ENCODE measurements at regions not wholly inside any gene's neighbourhood (a gene's known extent, or its start where the extent isn't known, plus 50 kb on each side); places are given as distances from the start of the nearest gene placed in this dataset.

DNA sequence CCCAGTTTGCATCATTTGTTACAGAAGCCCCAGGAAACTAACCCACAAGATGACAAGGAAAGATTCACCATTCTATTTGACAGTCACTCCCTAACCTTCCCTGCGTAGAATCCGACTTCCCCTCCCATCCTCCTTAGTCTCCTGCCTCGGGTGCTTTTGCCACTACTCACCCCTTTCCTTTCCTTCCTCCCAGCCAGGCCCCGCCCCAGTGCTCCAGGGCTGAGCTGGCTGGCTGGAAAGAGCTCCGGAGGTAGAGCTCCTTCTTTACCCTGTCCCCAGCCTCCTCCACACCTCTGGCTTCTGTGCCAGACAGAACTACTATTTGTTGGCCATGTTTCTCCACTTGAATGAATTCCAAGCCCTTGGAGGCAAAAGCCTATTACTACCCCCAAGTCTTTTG is 317.6 kb upstream of the NCKAP5 start:
- TF ChIP-seq, protein P1, sequence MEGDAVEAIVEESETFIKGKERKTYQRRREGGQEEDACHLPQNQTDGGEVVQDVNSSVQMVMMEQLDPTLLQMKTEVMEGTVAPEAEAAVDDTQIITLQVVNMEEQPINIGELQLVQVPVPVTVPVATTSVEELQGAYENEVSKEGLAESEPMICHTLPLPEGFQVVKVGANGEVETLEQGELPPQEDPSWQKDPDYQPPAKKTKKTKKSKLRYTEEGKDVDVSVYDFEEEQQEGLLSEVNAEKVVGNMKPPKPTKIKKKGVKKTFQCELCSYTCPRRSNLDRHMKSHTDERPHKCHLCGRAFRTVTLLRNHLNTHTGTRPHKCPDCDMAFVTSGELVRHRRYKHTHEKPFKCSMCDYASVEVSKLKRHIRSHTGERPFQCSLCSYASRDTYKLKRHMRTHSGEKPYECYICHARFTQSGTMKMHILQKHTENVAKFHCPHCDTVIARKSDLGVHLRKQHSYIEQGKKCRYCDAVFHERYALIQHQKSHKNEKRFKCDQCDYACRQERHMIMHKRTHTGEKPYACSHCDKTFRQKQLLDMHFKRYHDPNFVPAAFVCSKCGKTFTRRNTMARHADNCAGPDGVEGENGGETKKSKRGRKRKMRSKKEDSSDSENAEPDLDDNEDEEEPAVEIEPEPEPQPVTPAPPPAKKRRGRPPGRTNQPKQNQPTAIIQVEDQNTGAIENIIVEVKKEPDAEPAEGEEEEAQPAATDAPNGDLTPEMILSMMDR (IDR thresholded peaks at IDR 0.05) = no peak
- no peak for TF ChIP-seq POLR2A (IDR thresholded peaks at IDR 0.05)
- Histone ChIP-seq H3K9me3 (no peaks in the 10 kb centered on the region), H3K27me3 (no peaks in the 10 kb centered on the region), H3K4me1 (no peaks in the 10 kb centered on the region), H3K27ac (no peak overlapping the region), H3K4me3 (no peak overlapping the region), H3K36me3 (no peaks in the 10 kb centered on the region)
- intact Hi-C loops (cut with DNase I) = no loop called here
- 41% methylated on average over 4 of the region's 5 CpGs for WGBS (ENCODE audit: insufficient coverage, low coverage, low lambda C conversion rate, missing lambda C conversion rate)
- ATAC-seq (no peak), DNase-seq (no peak)

DNA sequence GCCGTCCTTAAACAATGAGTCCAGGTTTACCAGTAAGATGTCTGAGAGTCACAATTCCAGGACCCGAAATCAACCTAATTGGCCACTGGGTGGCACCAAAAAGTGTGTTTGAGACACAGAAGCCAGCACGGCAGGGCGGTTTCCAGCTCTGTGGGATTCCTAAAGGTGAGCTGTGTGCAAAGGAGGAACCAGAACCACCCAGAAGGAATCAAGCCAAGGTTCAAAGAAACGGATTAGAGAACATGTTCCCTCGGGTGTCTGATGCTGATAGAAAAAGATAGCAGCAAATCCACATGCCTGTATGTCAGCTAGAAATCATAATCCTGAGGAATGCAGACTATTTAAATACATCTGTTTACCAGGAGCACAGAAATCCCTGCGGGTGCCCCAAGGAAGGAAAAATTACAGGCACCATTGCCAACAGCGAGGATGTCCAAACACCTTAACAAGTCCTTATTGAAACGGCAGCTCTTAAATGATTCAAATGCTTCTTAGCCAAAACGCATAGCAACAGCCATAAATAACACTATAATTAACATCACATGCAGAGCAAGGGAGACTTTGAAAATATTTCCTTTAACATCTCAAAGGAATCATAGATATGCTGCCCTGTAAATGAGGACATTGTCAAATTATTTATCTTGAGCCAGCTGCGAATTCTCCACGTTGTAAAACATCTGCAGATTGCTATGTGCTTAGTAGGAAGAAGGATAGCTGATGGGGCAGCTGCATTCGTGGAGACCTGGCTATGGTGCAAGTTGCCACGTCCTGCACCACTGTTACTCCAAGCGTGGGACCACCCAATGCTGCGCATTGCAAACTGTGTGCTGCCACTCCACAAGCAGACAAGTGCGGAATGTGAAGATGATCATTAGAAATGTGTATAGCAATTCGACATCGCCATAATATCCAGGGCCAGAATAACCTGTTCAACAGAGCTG is 318.7 kb upstream of the NCKAP5 start:
- H3K27me3 ChIP-seq = no peaks in the 10 kb centered on the region
- H3K4me3 ChIP-seq = no peak overlapping the region
- H3K36me3 ChIP-seq = no peaks in the 10 kb centered on the region
- peak; percentile 70 to 73 (median 71) for DNase-seq
- TF ChIP-seq POLR2A (IDR thresholded peaks at IDR 0.05) = no peak
- TF ChIP-seq, protein P1 (IDR thresholded peaks at IDR 0.05) = peak; percentile 59 to 67 (median 66)
- 14% methylated on average over 9 of the region's 19 CpGs for whole genome bisulfite sequencing (ENCODE audit: insufficient coverage, low coverage, low lambda C conversion rate, missing lambda C conversion rate)
- H3K9me3 ChIP-seq = no peaks in the 10 kb centered on the region
- intact Hi-C loops (cut with DNase I) = no loop called here
- no peak overlapping the region for H3K27ac ChIP-seq
- ATAC-seq = peak; percentile 89 to 96 (median 92)
- H3K4me1 ChIP-seq = no peaks in the 10 kb centered on the region

DNA sequence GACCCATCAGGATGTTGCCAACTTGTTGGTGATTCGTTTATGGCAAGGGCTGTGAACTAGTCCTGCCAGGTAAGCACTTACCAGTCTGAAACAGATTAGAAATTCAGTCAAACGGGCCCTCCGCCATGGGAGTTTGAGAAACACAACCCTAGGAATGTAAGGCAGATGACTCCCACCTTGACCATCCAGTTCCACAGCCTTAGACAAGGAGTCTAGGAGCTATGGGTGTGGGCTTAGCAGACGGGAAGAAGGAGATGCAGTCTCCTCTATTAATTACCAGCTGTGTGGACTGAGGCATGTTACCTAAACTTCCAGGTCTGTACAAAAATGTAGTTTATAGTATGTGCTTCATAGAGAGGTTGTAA is 319.4 kb upstream of the NCKAP5 start:
- Histone ChIP-seq H3K9me3 (no peaks in the 10 kb centered on the region), H3K4me3 (no peak overlapping the region), H3K36me3 (no peaks in the 10 kb centered on the region), H3K4me1 (no peaks in the 10 kb centered on the region), H3K27ac (no peak overlapping the region), H3K27me3 (no peaks in the 10 kb centered on the region)
- intact Hi-C loops (cut with DNase I) = no loop called here
- ATAC-seq = no peak
- TF ChIP-seq, protein P1 (IDR thresholded peaks at IDR 0.05) = no peak
- no peak for TF ChIP-seq POLR2A (IDR thresholded peaks at IDR 0.05)
- 42% methylated on average over 2 of the region's 4 CpGs for WGBS (ENCODE audit: insufficient coverage, low coverage, low lambda C conversion rate, missing lambda C conversion rate)
- no peak for DNase-seq

DNA sequence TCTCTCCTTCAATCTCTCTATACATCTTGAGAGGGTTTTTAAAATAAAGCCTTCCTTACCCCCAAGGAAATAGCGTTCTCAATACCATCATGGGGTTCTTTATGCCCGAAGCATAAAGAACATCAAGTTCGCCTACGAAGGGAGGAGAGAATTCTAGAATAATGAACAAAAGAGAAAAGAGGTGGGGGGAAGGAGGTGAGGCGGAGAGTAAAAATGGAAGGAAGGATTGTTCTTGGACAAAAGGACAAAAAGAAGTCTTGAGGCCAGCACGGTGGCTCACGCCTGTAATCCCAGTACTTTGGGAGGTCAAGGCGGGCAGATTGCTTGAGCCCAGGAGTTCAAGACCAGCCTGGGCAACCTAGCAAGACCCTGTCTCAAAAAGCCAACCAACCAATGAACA is 319.8 kb upstream of the NCKAP5 start:
- Histone ChIP-seq H3K27ac (no peak overlapping the region), H3K4me3 (no peak overlapping the region), H3K27me3 (no peaks in the 10 kb centered on the region), H3K4me1 (no peaks in the 10 kb centered on the region), H3K9me3 (no peaks in the 10 kb centered on the region), H3K36me3 (no peaks in the 10 kb centered on the region)
- intact Hi-C loops (cut with DNase I) = no loop called here
- DNase-seq (no peak), ATAC-seq (no peak)
- 72% methylated on average over 8 of the region's 8 CpGs for WGBS (ENCODE audit: insufficient coverage, low coverage, low lambda C conversion rate, missing lambda C conversion rate)
- no peak for TF ChIP-seq POLR2A (IDR thresholded peaks at IDR 0.05)
- TF ChIP-seq, protein P1 (IDR thresholded peaks at IDR 0.05) = no peak

All from right lobe of liver (tissue), 6 donors.